ENCODE measurements at regions not wholly inside any gene's neighbourhood (a gene's known extent, or its start where the extent isn't known, plus 50 kb on each side); places are given as distances from the start of the nearest gene placed in this dataset.

DNA sequence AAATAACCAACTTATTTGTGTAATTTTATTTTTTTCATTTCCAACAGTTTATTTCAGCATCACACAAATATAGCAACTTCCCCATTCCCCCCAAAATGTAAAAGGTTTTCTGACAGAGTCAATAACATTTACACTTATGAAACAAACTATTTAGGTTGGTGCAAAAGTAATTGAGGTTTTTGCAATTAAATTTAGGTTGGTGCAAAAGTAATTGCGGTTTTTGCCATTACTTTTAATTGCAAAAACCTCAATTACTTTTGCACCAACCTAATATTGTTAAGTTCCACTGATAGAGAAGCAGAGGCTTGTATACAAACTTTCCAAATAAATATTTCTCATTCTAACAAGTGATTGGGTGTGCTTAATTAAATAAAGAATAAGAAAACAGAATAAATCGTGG lies 270.9 kb upstream of the DUSP10 start:
- Histone ChIP-seq H3K36me3 (ENCODE audit: control insufficient read depth in 2 of 4, insufficient read depth in 4 of 4, low read length in 3 of 4) (no peaks in the 10 kb centered on the region), H4K5ac (ENCODE audit: insufficient read length, low read depth, low read length) (no peak overlapping the region), H3K4me1 (replicated peaks in 1 of 4; ENCODE audit: control insufficient read depth in 3 of 4, insufficient read depth in 4 of 4, low read length in 3 of 4) (no peaks in the 10 kb centered on the region; a peak in 1 of 7 replicates), H2AK5ac (ENCODE audit: low read depth, low read length) (no peak overlapping the region), H3K23me2 (ENCODE audit: low read depth, low read length) (no peaks in the 10 kb centered on the region), H3K23ac (ENCODE audit: insufficient read length) (no peak overlapping the region), H3K56ac (replicated peaks; ENCODE audit: insufficient read length, low read depth, low read length) (no peak overlapping the region), H3K9ac (replicated peaks in 1 of 4; ENCODE audit: extremely low read depth in 1 of 4, low read depth in 3 of 4, low read length in 3 of 4) (no peak overlapping the region), H3K4ac (replicated peaks; ENCODE audit: insufficient read length, low read depth, low read length) (no peak overlapping the region), H4K91ac (replicated peaks; ENCODE audit: insufficient read length, low read length) (no peak overlapping the region), H3K79me1 (ENCODE audit: low read depth, low read length) (no peaks in the 10 kb centered on the region), H3K9me3 (ENCODE audit: insufficient read depth in 2 of 2, low read depth in 1 of 2, low read length in 1 of 2) (peaks cover 4 to 5% of the 10 kb centered on the region in 2 experiments; a peak in 2 of 4 replicates), H2AFZ (ENCODE audit: low read length) (no peak overlapping the region), H2BK12ac (ENCODE audit: low read depth, low read length) (no peak overlapping the region), H3K79me2 (ENCODE audit: control insufficient read depth in 1 of 2, insufficient read depth in 2 of 2, low read length in 2 of 2) (no peaks in the 10 kb centered on the region), H3K27me3 (replicated peaks in 1 of 4; ENCODE audit: control insufficient read depth in 3 of 4, extremely low read depth in 1 of 4, insufficient read depth in 3 of 4, low read length in 3 of 4) (no peaks in the 10 kb centered on the region), H2BK5ac (ENCODE audit: low read depth, low read length) (no peak overlapping the region), H3K18ac (ENCODE audit: extremely low read depth, low read length) (no peak overlapping the region), H4K8ac (ENCODE audit: extremely low read depth, insufficient read depth, low read length) (no peak overlapping the region), H4K20me1 (replicated peaks in 1 of 2; ENCODE audit: control insufficient read depth in 1 of 2, insufficient read depth in 2 of 2, low read length in 2 of 2) (no peaks in the 10 kb centered on the region), H3K27ac (ENCODE audit: low read depth, low read length) (no peak overlapping the region), H3K14ac (ENCODE audit: insufficient read length) (no peak overlapping the region), H3K4me2 (ENCODE audit: insufficient read depth in 1 of 2, low read depth in 2 of 2, low read length in 2 of 2) (no peak overlapping the region), H2BK15ac (ENCODE audit: low read length) (no peak overlapping the region), H2BK120ac (replicated peaks; ENCODE audit: low read depth, low read length) (no peak overlapping the region), H3K4me3 (ENCODE audit: extremely low read depth in 1 of 4, insufficient read depth in 2 of 4, low read depth in 3 of 4, low read length in 4 of 4) (no peak overlapping the region), H2BK20ac (ENCODE audit: low read length) (no peak overlapping the region)
- CTCF ChIA-PET (ENCODE audit: partially characterized antibody) = no interaction called here
- WGBS, 2 experiments (ENCODE audit: extremely low coverage in 1 of 2, insufficient coverage in 1 of 2, insufficient read length in 1 of 2, insufficient replicate concordance in 2 of 2, low coverage in 1 of 2, low lambda C conversion rate in 2 of 2, missing lambda C conversion rate in 1 of 2) = 91% methylated on average over 2 of the region's 2 CpGs; no CpG with 5 or more reads in 1 of the 2 experiments
- DNase-seq (ENCODE audit: low read depth in 1 of 2, low spot score in 2 of 2) (no peak), FAIRE-seq (no peak)
- POLR2A ChIA-PET (ENCODE audit: partially characterized antibody) = no interaction called here
- TF ChIP-seq ASH2L (IDR thresholded peaks at IDR 0.05; ENCODE audit: low read length) (no peak), KDM5A (IDR thresholded peaks at IDR 0.05; ENCODE audit: low read length) (no peak), RXRA (IDR thresholded peaks at IDR 0.05; ENCODE audit: insufficient read depth, low read depth, low read length) (no peak)

All from H1 (cell line).